T-helper 1 cell treated with Interleukin-12 subunit alpha and Interleukin-12 subunit beta and Interleukin-4 antibody, amounts not matched to agents 30 μg/mL and 1 μg/mL, for 36 hours (primary cell): ENCODE measurements at regions not wholly inside any gene's neighbourhood (a gene's known extent, or its start where the extent isn't known, plus 50 kb on each side); places are given as distances from the start of the nearest gene placed in this dataset.
"Not testable (repeated sequence)": the region's sequence is repeated elsewhere in the genome, so short reads cannot be mapped to it uniquely, and the experiment has no call there.

Source experiments
- H3K27ac Mint-ChIP-seq: one replicate; pipeline ENCODE4 v1.8.0; 2021; ENCODE audit warnings: mild to moderate bottlenecking, mixed read lengths
- H3K27me3 Mint-ChIP-seq: one replicate; pipeline ENCODE4 v1.8.0; 2021; ENCODE audit warnings: low read depth, mixed read lengths
- H3K36me3 Mint-ChIP-seq: one replicate; pipeline ENCODE4 v1.8.0; 2021; ENCODE audit warnings: low read depth, mixed read lengths
- H3K4me1 Mint-ChIP-seq: one replicate; pipeline ENCODE4 v1.8.0; 2021; ENCODE audit warnings: low read depth, mixed read lengths
- H3K4me3 Mint-ChIP-seq: one replicate; pipeline ENCODE4 v1.8.0; 2021; ENCODE audit warnings: mild to moderate bottlenecking, moderate library complexity, mixed read lengths
- H3K9me3 Mint-ChIP-seq: one replicate; pipeline ENCODE4 v1.8.0; 2021; ENCODE audit warnings: mixed read lengths

- not testable (repeated sequence) for H3K36me3 Mint-ChIP-seq, H3K9me3 Mint-ChIP-seq, H3K4me1 Mint-ChIP-seq, H3K27me3 Mint-ChIP-seq, H3K4me3 Mint-ChIP-seq, H3K27ac Mint-ChIP-seq
Measured at GRCh38 chr1:206299181-206299791, 95.9 kb downstream of the SRGAP2 start.

- not testable (repeated sequence) for H3K36me3 Mint-ChIP-seq, H3K4me1 Mint-ChIP-seq
Measured at GRCh38 chr1:206299942-206300341, 96.6 kb downstream of the SRGAP2 start.

GRCh38 chr1:206302056-206302455 is 98.7 kb downstream of the SRGAP2 start:
- H3K4me1 Mint-ChIP-seq, H3K36me3 Mint-ChIP-seq, H3K27me3 Mint-ChIP-seq, H3K9me3 Mint-ChIP-seq, H3K4me3 Mint-ChIP-seq, H3K27ac Mint-ChIP-seq: not testable (repeated sequence)

More at GRCh38 chr1:206299942-206300341, 96.6 kb downstream of the SRGAP2 start:
- H3K9me3 Mint-ChIP-seq, H3K27ac Mint-ChIP-seq, H3K4me3 Mint-ChIP-seq, H3K27me3 Mint-ChIP-seq: not testable (repeated sequence)

DNA sequence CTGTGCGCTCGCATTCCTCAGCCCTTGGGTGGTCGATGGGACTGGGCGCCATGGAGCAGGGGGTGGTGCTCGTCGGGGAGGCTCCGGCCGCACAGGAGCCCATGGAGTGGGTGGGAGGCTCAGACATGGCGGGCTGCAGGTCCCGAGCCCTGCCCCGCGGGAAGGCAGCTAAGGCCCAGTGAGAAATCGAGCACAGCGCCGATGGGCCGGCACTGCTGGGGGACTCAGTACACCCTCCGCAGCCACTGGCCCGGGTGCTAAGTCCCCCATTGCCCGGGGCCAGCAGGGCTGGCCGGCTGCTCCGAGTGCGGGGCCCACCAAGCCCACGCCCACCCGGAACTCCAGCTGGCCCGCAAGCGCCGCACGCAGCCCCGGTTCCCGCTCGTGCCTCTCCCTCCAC is 104.1 kb downstream of the SRGAP2 start:
- not testable (repeated sequence) for H3K27ac Mint-ChIP-seq, H3K27me3 Mint-ChIP-seq, H3K9me3 Mint-ChIP-seq, H3K4me3 Mint-ChIP-seq, H3K4me1 Mint-ChIP-seq
- H3K36me3 Mint-ChIP-seq = peaks cover 15% of the 10 kb centered on the region

GRCh38 chr1:206310948-206311347 is 107.6 kb downstream of the SRGAP2 start:
- H3K9me3 Mint-ChIP-seq, H3K4me1 Mint-ChIP-seq, H3K27ac Mint-ChIP-seq, H3K27me3 Mint-ChIP-seq, H3K4me3 Mint-ChIP-seq: not testable (repeated sequence)
- H3K36me3 Mint-ChIP-seq = peaks cover 11% of the 10 kb centered on the region

DNA sequence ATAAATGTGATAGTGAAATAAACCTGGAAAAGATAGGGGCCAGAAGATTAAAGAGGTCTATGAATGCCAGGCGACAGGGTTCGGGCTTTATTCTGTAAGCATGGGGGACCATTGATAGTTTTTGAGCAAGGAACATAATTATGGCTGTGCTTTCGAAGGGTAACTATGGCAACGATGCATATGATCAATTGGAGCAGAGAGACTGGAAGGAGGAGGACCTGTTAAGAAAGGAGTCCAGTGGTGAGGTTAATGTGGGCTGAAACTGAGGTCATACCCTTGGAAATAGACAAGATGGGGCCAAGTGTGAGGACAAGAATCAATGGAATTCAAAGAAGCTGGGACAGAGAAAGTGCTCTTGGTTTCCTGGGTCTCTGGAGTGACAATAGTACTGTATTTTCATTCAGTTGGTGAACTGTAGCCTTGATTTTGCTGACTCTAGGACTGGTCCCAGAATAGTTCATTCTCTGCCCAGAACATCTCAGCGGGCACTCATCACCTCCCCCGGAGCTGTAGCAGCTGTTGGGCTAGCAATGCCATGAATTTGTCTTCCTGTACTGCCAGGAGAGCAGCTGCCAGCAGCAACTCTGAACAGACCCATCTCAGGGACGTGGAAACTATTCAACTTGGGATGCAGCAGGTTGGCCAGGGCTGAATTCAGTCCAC is 108.4 kb downstream of the SRGAP2 start:
- not testable (repeated sequence) for H3K9me3 Mint-ChIP-seq, H3K27me3 Mint-ChIP-seq, H3K27ac Mint-ChIP-seq, H3K4me1 Mint-ChIP-seq, H3K4me3 Mint-ChIP-seq, H3K36me3 Mint-ChIP-seq

DNA sequence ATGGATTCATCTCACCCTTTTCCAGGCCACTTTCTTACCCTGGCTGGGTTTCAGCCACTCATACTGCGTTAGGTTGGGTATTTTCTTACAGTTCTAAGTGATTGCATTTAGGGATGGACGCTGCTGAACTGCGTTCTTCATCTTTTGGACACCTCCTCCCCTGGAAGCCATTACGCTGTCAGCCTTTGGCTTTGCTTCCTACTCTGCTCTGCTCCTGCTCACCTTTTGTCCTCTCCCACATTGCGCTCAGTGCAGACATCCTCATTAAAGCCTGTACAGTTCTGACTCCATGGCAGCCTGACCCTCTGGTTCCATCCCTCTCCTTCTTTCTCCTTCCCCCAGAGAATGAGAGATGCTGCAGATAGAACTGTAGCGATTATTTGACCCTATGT is 108.9 kb downstream of the SRGAP2 start:
- H3K27ac Mint-ChIP-seq, H3K4me3 Mint-ChIP-seq, H3K36me3 Mint-ChIP-seq, H3K4me1 Mint-ChIP-seq, H3K27me3 Mint-ChIP-seq, H3K9me3 Mint-ChIP-seq: not testable (repeated sequence)

GRCh38 chr1:206314951-206315636 is 111.8 kb downstream of the SRGAP2 start:
- H3K27me3 Mint-ChIP-seq, H3K4me1 Mint-ChIP-seq, H3K27ac Mint-ChIP-seq, H3K9me3 Mint-ChIP-seq, H3K4me3 Mint-ChIP-seq, H3K36me3 Mint-ChIP-seq: not testable (repeated sequence)

- H3K4me3 Mint-ChIP-seq, H3K27me3 Mint-ChIP-seq, H3K36me3 Mint-ChIP-seq, H3K9me3 Mint-ChIP-seq, H3K4me1 Mint-ChIP-seq, H3K27ac Mint-ChIP-seq: not testable (repeated sequence)
Measured at GRCh38 chr1:206316901-206317300, 113.6 kb downstream of the SRGAP2 start.

DNA sequence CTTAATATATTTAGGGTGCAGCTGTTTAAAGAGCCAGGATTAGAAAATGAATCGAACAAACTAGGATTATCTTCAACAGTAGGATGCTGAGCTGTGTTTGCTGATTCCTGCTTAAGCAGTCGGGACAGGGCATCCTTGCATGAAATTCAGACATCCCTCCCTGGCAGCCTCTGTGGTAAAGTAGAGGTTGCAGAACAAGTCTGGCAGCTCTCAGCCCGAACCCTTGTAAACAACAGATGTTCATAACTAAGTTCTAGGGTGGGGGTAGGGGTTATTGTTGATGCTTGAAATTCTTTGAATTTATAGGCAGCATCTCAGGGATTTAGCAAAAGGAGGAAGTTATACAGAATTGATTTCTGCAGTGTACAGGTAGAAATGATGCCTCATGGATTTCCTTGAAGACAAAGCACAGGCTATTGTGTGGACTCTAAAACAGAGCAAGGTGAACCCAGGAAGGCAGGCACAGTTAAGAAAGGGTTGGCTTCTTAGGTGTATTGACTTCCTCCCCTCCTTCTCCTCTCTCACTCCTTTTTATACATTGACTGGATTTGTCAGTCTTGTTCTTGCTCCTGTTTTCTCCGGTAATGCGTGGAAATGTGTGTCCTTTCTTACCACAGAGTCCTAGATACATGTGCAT is 114.7 kb downstream of the SRGAP2 start:
- H3K27ac Mint-ChIP-seq, H3K4me1 Mint-ChIP-seq, H3K27me3 Mint-ChIP-seq, H3K9me3 Mint-ChIP-seq, H3K4me3 Mint-ChIP-seq, H3K36me3 Mint-ChIP-seq: not testable (repeated sequence)

- H3K9me3 Mint-ChIP-seq, H3K27ac Mint-ChIP-seq, H3K4me1 Mint-ChIP-seq, H3K27me3 Mint-ChIP-seq, H3K36me3 Mint-ChIP-seq, H3K4me3 Mint-ChIP-seq: not testable (repeated sequence)
Measured at GRCh38 chr1:206320227-206320626, 116.9 kb downstream of the SRGAP2 start.

GRCh38 chr1:206326159-206326939 is 123.0 kb downstream of the SRGAP2 start:
- H3K27me3 Mint-ChIP-seq, H3K36me3 Mint-ChIP-seq, H3K9me3 Mint-ChIP-seq, H3K4me3 Mint-ChIP-seq, H3K4me1 Mint-ChIP-seq, H3K27ac Mint-ChIP-seq: not testable (repeated sequence)

DNA sequence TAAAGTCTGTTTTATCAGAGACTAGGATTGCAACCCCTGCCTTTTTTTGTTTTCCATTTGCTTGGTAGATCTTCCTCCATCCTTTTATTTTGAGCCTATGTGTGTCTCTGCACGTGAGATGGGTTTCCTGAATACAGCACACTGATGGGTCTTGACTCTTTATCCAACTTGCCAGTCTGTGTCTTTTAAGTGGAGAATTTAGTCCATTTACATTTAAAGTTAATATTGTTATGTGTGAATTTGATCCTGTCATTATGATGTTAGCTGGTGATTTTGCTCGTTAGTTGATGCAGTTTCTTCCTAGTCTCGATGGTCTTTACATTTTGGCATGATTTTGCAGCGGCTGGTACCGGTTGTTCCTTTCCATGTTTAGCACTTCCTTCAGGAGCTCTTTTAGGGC is 128.3 kb downstream of the SRGAP2 start:
- not testable (repeated sequence) for H3K4me1 Mint-ChIP-seq, H3K36me3 Mint-ChIP-seq, H3K27ac Mint-ChIP-seq, H3K9me3 Mint-ChIP-seq, H3K4me3 Mint-ChIP-seq, H3K27me3 Mint-ChIP-seq

- not testable (repeated sequence) for H3K9me3 Mint-ChIP-seq, H3K4me1 Mint-ChIP-seq, H3K27ac Mint-ChIP-seq, H3K4me3 Mint-ChIP-seq, H3K27me3 Mint-ChIP-seq, H3K36me3 Mint-ChIP-seq
Measured at GRCh38 chr1:206333316-206333715, 130.0 kb downstream of the SRGAP2 start.

DNA sequence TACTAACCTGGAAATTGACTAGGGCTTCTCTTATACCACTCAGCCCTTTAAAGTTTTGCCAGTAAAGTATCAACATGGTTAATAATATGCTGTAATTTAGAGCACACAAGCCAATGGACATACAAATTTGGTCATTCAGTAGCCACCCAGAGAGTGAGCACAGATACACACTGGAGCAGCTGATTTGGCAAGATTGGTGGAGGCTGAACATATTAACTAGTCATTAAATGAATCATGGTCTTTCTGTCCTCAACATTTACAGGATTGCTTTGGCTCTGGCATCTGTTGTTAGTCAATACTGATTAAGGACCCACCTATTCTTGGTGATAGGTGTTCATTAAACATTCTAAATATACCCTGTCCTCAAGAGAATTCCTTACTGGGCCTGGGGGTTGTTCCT is 130.6 kb downstream of the SRGAP2 start:
- not testable (repeated sequence) for H3K36me3 Mint-ChIP-seq, H3K9me3 Mint-ChIP-seq, H3K27me3 Mint-ChIP-seq, H3K4me1 Mint-ChIP-seq, H3K27ac Mint-ChIP-seq, H3K4me3 Mint-ChIP-seq
